Glutamatergic neuron (in vitro differentiated cells): ENCODE measurements at regions not wholly inside any gene's neighbourhood (a gene's known extent, or its start where the extent isn't known, plus 50 kb on each side); places are given as distances from the start of the nearest gene placed in this dataset.

Experiments used
- DNase-seq: peaks from one replicate; pipeline ENCODE4 v3.0.0; 2022
- H3K27ac Mint-ChIP-seq: one replicate; pipeline ENCODE4 v1.8.0; 2020; ENCODE audit warnings: mild to moderate bottlenecking, mixed read lengths, inconsistent platforms; ENCODE audit not compliant: unreplicated experiment
- H3K27me3 Mint-ChIP-seq: one replicate; pipeline ENCODE4 v1.8.0; 2020; ENCODE audit warnings: mild to moderate bottlenecking, moderate library complexity, mixed read lengths, inconsistent platforms; ENCODE audit not compliant: unreplicated experiment
- H3K36me3 Mint-ChIP-seq: one replicate; pipeline ENCODE4 v1.8.0; 2020; ENCODE audit warnings: mild to moderate bottlenecking, mixed read lengths, inconsistent platforms; ENCODE audit not compliant: unreplicated experiment
- H3K4me1 Mint-ChIP-seq: one replicate; pipeline ENCODE4 v1.8.0; 2020; ENCODE audit warnings: mild to moderate bottlenecking, low read depth, mixed read lengths, inconsistent platforms; ENCODE audit not compliant: unreplicated experiment
- H3K4me3 Mint-ChIP-seq: one replicate; pipeline ENCODE4 v1.8.0; 2020; ENCODE audit warnings: mild to moderate bottlenecking, mixed read lengths, inconsistent platforms; ENCODE audit not compliant: unreplicated experiment
- H3K9me3 Mint-ChIP-seq: one replicate; pipeline ENCODE4 v1.8.0; 2020; ENCODE audit warnings: mild to moderate bottlenecking, moderate library complexity, mixed read lengths, inconsistent platforms; ENCODE audit not compliant: unreplicated experiment
- TF ChIP-seq, protein P1 (sequence below): fragments of 200-600 bp; sonication (generic); IDR thresholded peaks from one replicate; pipeline ENCODE4 v1.5.0; 2021; ENCODE audit not compliant: partially characterized antibody, unreplicated experiment

DNA sequence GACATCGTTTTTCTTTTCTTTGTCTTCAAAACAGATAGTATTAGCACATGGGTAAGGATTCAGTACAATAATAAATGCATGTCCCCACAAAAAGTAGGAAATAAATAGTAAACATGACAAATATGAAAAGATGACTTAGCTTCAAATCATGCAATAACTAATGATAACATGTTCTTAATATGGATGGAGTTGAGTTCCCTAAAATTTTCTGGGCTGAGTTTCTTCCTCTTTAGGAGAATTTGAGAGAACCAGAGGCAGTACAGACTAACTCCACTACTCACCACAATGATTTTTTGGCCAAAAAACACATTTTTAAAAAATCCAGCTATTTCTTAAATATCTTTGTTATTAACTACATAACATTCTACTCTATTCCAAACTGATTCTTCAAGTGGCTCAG is 432.3 kb upstream of the HS3ST1 start:
- H3K9me3 Mint-ChIP-seq = peaks cover 3% of the 10 kb centered on the region

DNA sequence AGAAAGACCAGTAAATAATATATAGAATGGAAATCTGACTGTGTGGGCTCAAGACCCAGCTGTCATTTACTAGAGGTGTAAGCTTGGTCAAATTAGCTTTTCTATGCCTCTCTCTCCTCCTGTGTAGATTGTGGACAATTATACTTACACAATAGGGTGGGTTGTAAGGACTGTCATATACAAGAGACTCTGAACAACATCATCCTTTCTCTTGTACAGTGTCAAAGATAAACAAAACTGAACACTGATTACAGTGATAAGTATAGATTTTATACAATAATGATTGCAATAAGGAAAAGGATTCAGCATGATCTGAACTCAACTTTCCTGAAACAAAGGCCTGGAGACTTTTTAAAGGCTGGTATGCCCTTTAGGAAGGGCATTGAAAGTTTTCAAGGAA is 429.2 kb upstream of the HS3ST1 start:
- TF ChIP-seq, protein P1, sequence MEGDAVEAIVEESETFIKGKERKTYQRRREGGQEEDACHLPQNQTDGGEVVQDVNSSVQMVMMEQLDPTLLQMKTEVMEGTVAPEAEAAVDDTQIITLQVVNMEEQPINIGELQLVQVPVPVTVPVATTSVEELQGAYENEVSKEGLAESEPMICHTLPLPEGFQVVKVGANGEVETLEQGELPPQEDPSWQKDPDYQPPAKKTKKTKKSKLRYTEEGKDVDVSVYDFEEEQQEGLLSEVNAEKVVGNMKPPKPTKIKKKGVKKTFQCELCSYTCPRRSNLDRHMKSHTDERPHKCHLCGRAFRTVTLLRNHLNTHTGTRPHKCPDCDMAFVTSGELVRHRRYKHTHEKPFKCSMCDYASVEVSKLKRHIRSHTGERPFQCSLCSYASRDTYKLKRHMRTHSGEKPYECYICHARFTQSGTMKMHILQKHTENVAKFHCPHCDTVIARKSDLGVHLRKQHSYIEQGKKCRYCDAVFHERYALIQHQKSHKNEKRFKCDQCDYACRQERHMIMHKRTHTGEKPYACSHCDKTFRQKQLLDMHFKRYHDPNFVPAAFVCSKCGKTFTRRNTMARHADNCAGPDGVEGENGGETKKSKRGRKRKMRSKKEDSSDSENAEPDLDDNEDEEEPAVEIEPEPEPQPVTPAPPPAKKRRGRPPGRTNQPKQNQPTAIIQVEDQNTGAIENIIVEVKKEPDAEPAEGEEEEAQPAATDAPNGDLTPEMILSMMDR = no peak
- Mint-ChIP-seq H3K4me3 (no peak overlapping the region), H3K4me1 (no peaks in the 10 kb centered on the region), H3K9me3 (peaks cover 3% of the 10 kb centered on the region), H3K27ac (no peak overlapping the region), H3K36me3 (no peaks in the 10 kb centered on the region), H3K27me3 (peaks cover 3% of the 10 kb centered on the region)
- no peak for DNase-seq

More for the DNA sequence above, 432.3 kb upstream of the HS3ST1 start:
- Mint-ChIP-seq H3K4me3 (no peak overlapping the region), H3K4me1 (no peaks in the 10 kb centered on the region), H3K27ac (no peak overlapping the region), H3K36me3 (no peaks in the 10 kb centered on the region), H3K27me3 (peaks cover 3% of the 10 kb centered on the region)
- DNase-seq = no peak
- TF ChIP-seq, protein P1 = no peak

DNA sequence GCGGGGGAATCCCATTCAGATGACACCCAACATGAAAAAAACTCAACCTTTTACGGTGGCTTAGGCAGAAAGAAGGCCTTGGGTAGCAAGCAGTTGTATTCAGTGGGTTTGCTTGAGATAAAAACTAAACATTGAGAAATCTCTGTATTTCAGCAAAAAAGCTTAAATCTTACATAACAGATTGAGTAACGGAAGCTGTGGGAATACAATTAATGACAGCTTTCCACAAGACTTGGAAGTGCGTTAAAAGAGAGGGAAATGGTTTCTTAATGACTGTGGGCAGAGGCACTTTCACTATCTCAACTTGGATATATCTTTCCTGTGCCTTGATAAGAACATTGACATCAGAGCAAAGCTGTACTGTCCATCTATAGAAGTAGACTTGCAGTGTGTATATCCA is 418.5 kb upstream of the HS3ST1 start:
- H3K36me3 Mint-ChIP-seq = no peaks in the 10 kb centered on the region
- TF ChIP-seq, protein P1 = no peak
- H3K27ac Mint-ChIP-seq = no peak overlapping the region
- no peak overlapping the region for H3K4me3 Mint-ChIP-seq
- H3K27me3 Mint-ChIP-seq = no peaks in the 10 kb centered on the region
- DNase-seq = no peak
- H3K9me3 Mint-ChIP-seq = no peaks in the 10 kb centered on the region
- no peaks in the 10 kb centered on the region for H3K4me1 Mint-ChIP-seq

DNA sequence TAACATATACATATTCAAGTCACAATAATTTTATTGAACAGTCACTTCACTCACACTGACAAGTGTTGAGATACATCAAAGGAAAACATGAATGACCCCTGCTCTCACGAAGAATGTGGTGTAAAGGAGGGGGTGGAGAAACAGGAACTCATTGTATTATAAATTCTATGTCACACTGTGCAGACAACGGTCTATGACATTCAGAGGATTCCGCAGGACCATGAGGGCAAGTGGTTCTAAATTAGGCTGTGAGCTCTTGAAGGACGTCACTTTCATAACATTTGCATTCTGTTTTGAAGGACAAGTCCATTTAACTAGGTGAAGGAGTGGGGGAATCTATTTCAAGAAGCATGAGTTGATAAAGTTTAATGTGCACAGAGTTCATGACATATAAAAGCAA is 415.2 kb upstream of the HS3ST1 start:
- DNase-seq = no peak
- Mint-ChIP-seq H3K4me3 (no peak overlapping the region), H3K27ac (no peak overlapping the region), H3K36me3 (no peaks in the 10 kb centered on the region), H3K4me1 (no peaks in the 10 kb centered on the region), H3K27me3 (no peaks in the 10 kb centered on the region), H3K9me3 (no peaks in the 10 kb centered on the region)
- TF ChIP-seq, protein P1 = no peak

DNA sequence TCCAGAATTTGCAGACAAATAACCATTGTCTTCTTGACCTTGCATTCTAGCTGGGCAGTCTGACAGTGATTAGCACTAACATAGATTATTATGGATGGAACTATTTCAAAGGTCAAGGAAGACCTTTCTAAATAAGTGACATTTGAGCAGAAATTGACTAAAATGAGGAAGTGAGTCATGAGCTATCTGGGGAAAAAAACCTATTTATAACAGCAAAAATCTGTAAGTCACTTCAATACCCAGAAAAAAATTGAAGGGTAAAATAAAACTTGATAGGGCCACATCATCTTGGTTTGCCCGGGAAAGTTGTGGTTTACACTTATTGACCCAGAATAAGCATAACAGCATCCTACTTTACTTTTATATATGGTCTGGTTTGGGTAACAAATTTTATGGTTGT is 414.6 kb upstream of the HS3ST1 start:
- Mint-ChIP-seq H3K4me1 (no peaks in the 10 kb centered on the region), H3K4me3 (no peak overlapping the region), H3K27me3 (no peaks in the 10 kb centered on the region), H3K36me3 (no peaks in the 10 kb centered on the region), H3K9me3 (no peaks in the 10 kb centered on the region), H3K27ac (no peak overlapping the region)
- DNase-seq = no peak
- TF ChIP-seq, protein P1 = no peak
